ENCODE measurements at regions not wholly inside any gene's neighbourhood (a gene's known extent, or its start where the extent isn't known, plus 50 kb on each side); places are given as distances from the start of the nearest gene placed in this dataset.

DNA sequence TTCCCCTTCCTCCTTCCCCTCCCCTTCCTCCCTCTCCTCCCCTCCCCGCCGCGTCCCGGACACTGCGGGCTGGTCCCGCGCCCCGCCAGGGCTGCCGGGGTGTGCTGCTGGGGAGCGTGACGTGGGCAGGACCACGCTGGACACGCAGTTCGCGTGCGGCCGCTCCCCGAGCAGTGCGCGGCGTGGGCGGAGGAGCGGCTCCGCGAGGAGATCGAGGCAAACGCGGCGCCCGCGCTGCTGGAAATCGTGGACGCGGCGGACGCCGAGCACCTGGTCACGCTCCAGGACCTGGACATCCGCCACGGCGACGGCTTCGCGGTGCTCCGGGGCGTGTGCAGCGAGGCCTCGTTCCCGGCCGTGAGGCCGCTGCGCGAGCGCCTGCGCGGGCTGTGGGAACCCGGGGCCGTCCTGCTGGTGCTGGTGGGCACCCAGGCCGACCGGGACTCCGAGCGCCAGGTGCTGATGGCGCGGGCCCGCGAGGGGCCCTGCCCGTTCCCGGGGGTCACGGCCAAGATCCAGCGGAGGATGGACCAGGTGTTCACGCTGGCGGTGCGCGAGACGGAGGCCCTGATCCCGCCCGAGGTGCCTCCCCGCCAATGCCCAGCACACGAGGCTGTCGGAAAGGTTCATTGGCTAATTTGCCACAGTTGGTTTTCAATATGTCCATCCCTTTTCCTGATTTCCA lies 84.3 kb downstream of the TNFAIP2 start:
- DNase-seq = no peak

GRCh38 chr14:103209054-103209453 lies 85.8 kb downstream of the TNFAIP2 start:
- DNase-seq = no peak

GRCh38 chr14:103209506-103209905 lies 86.2 kb downstream of the TNFAIP2 start:
- DNase-seq = no peak

- no peak for DNase-seq
Measured at GRCh38 chr14:103213331-103213730, 90.1 kb downstream of the TNFAIP2 start.

DNA sequence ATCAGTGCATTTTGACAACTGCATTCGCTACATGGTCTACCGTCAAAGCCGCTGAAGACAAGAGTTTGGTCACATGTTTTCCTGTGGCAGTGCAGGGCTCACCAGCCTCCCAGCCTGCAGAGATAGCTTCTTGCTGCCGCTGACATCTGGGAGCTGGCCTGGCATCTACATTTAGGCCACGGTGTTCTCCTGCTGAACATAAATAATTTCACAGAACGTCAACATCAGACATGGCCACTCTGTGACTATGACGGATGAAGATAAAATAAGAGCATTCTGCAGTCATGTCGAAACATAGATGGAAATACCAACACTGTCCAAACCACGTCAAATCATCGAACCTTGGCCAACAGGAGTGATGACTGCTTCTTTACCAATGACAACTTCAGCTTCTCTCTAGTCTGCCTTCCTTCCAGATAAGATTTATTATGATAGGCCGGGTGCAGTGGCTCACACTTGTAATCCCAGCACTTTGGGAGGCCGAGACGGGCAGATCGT lies 91.2 kb downstream of the TNFAIP2 start:
- no peak for DNase-seq

DNA sequence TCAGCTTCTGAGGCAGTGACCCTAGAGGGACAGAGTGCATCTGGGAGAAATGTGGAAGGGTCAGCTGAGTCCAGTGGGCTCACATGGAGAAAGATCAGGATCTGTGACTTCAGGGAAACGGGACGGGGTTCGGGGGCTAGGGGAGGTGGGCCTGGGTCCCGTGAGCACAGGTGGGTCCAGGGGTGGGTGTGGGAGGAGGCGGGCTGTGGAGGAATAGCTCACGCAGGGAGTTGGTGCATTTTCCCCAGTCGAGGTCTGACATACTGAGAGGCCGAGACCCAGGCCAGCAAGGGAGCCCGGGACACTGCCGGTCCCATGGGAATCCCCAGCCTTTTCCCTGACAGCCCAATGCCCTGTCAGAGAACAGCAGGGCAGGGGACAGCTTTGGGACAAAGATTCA lies 93.1 kb downstream of the TNFAIP2 start:
- DNase-seq = no peak

GRCh38 chr14:103216857-103217256 lies 93.6 kb downstream of the TNFAIP2 start:
- no peak for DNase-seq

- DNase-seq = no peak
Measured at GRCh38 chr14:103217538-103217937, 94.3 kb downstream of the TNFAIP2 start.

- DNase-seq = no peak
Measured at GRCh38 chr14:103220134-103220981, 97.1 kb downstream of the TNFAIP2 start.

DNA sequence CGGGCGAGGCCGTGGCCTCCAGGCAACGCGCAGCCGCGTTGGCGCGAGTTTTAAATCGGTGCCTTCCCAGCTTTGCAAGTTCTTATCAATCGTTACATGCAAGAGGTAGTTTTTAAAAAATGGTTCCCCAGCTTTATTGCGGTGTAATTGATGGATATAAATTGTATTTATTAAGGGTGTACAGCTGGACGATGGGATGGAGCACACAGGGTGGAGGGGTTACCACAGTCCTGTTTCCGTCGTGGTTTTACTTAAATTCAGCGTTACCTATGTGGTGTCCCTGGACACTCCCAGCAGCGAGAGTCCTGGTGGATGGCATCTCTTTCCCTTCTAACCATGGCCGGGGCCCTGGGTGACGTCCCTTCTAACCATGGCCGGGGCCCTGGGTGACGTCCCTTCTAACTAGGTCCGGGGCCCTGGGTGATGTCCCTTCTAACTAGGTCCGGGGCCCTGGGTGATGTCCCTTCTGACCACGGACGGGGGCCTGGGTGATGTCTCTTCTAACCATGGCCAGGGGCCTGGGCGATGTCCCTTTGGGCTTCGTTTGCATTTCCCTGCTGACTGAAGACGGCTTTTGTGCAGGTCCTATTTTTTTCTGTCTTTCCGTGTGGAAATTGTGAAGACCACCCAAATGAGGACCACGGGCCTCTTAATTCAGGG lies 97.9 kb downstream of the TNFAIP2 start:
- DNase-seq = no peak

GRCh38 chr14:103221781-103222358 lies 98.6 kb downstream of the TNFAIP2 start:
- no peak for DNase-seq

GRCh38 chr14:103223818-103224352 lies 100.6 kb downstream of the TNFAIP2 start:
- DNase-seq = no peak

- DNase-seq = no peak
Measured at GRCh38 chr14:103225062-103225461, 101.8 kb downstream of the TNFAIP2 start.

- DNase-seq = no peak
Measured at GRCh38 chr14:103225476-103225875, 102.2 kb downstream of the TNFAIP2 start.

DNA sequence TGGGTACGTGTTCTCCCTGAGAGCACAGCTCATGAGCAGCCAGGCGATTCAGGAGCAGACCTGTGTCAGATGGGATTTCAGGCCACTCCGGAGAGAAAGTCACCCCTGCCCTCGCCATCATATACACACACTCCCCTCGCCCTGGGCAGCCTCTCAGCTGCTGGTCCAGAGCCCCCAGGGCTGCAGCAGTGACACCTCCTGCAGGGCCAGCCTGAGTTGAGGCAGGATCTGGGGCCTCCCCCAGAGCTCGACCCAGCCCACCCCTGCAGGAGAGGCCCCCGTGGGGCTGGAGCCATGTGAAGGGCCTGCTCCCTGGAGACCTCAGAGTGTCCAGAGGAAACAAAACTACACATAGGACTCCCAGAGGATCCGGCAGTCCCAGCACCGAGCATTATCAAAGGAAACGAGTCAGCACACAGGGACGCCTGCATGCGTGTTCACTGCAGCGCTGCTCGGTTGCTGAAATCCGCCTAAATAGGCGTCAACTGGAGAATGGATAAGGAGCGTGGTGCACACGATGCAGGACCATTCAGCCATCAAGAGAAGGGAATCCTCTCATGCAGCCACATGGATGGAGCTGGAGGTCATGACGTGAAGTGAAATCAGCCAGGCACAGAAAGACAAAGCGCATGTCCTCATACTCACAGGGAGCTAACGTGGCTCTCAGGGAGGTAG lies 104.0 kb downstream of the TNFAIP2 start:
- no peak for DNase-seq

DNA sequence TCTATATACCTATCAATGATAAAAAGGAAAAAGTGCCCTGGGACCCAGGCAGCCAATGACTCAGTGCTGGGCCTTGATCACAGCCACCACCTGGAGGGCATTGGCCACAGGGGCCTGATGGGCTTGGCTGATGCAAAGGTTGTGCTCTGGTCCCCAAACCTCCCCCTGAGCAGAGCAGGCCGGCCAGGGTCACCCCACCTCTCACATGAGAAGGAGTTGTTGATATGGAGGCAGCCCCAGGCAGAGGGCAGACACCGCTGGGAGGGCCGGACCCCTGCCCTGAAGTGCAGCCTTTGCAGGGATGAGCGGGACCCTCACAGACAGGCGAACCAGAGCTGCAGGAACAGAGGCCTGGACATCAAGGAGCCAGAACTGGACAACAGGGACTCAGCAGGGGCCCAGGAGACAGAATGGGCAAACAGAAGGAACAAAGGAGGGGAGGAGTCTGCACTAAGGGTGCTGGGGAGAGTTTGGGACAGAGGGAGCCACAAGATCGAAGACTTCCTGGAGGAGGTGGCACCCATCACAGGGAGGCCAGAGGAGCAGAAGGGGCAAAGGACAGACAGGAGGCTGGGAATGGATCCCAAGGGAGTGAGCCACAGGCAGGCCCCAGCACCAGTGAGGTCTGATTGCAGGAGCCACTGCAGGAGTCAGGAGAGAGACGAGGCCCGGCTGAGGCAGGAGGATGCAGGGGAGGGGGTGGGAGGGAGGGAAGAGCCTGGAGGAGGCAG lies 105.0 kb downstream of the TNFAIP2 start:
- DNase-seq = no peak

DNA sequence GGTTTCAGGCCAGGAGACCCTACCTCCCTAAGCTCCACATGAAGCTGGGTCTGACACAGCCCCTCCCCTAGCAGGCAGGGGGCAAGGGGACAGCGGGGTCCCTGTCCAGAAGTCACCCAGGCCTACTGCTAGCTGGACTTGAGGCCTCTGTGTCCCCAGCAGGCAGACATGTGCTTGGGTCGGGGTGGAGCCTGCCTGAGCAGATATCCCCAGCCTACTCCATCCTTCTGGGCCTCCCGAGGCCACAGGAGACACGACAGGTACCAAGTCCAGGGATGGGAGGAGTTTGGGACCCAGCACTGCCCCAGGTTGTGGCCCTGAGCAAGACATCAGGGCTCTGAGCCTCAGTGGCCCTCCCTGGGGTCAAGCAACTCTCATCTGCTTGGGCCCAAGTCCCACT lies 105.2 kb upstream of the EIF5 start:
- DNase-seq = no peak

DNA sequence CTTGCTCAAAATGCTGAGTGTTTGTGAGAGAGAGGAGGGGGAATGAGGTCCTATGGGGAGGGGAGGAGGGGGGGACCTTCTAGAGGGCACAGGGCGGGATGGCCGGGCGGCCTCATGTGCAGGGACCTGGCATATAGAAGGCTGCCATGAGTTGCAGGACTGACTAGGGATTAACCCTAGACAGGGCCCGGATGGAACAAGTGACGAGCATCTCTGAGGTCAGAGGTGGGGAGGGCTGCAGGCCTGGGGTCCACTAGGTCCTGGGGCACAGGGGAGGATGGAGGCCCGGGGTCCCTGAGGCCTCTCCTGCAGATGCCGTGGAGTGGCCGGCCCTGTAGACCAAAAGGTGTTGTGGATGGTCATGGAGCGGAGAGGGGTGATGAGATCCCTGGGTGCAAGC lies 104.0 kb upstream of the EIF5 start:
- no peak for DNase-seq

DNA sequence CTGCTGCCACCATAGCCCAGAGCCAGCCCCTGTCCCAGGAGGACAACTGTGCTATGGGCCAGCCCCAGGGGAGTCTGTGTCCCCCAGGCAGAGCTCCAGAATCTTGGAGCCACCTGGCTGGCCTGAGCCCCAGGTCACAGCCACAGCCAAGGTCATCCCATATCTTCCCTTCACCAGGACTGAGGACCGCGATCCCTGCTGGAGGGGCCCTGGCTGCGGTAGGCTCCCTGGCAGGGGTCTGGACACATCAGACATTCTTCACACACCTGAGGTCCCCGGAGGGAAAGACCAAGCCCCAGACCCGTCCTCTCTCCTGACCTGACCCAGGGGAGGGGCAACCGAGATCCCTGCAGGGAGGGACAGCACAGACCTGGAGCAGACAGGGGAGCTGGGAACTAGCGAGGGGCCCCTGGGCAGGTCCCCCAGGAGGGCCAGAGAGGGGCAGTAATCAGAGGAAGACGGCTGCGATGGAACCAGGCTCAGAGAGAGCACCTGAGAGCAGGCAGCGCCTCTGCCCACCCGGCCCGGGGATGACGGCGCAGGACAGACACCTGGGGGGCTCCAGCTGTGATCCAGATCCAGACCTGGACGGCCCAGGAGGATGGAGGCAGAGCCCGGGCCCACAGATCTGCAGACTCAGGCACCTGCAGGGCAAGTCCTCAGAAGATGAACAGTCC lies 103.2 kb upstream of the EIF5 start:
- DNase-seq = no peak

DNA sequence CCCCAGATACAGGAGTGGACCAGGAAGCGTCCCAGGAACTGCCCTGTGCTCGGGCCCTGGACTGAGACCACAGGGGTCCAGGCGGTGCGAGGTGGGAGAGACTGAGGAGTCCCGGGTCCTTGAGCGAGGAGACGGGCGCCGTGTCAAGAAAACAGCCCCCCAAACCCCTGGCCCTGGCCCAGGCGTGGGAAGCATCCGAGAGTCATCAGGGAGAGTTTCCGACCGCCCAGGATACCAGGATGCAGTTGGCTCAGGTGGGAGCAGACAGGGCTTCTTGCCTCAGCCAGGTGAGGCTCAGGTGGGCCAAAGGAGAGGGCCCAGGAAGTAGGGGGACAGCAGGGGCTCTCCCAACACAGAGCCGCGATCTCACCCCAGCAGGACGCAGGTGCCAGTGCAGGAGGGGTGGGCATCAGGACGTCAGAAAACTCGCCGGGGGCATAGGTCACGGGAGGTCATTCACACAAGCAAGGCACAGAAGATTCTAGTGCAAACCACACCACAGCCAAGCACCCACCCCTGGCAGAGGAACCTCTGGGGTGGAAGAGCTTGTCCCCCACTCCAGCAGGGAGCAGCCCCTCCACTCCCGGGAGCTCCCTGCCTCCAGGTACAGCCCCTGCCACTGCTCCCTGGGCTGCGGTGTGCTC lies 102.5 kb upstream of the EIF5 start:
- DNase-seq = no peak
